LNCaP clone FGC (cell line): ENCODE measurements at regions not wholly inside any gene's neighbourhood (a gene's known extent, or its start where the extent isn't known, plus 50 kb on each side); places are given as distances from the start of the nearest gene placed in this dataset.
"Not testable (repeated sequence)": the region's sequence is repeated elsewhere in the genome, so short reads cannot be mapped to it uniquely, and the experiment has no call there.

Experiments used
- DNase-seq: peaks from one replicate; pipeline ENCODE4 v3.0.0-alpha.2; 2011; ENCODE audit warnings: low read depth
- H3K4me3 ChIP-seq: 2 replicates; pipeline ENCODE4 v1.5.1; 2011; ENCODE audit warnings: mild to moderate bottlenecking, low read depth, low read length, control low read depth
- CTCF ChIP-seq: IDR thresholded peaks from 2 replicates; pipeline ENCODE4 v1.5.1; 2012; ENCODE audit warnings: mild to moderate bottlenecking; ENCODE audit not compliant: control insufficient read depth, insufficient read depth; ENCODE audit errors: extremely low read depth

GRCh38 chr4:190118519-190118918, 54.2 kb downstream of the DBET start:
- not testable (repeated sequence) for H3K4me3 ChIP-seq, DNase-seq

- DNase-seq, H3K4me3 ChIP-seq: not testable (repeated sequence)
These were observed 54.1 kb upstream of the DUX4 start for GRCh38 chr4:190119474-190119873.

GRCh38 chr4:190120111-190120514, 53.5 kb upstream of the DUX4 start:
- TF ChIP-seq CTCF, result peak; percentile 14; the same call in 1 of the 2 replicates
- H3K4me3 ChIP-seq, DNase-seq: not testable (repeated sequence)

- H3K4me3 ChIP-seq, DNase-seq: not testable (repeated sequence)
These were observed 53.0 kb upstream of the DUX4 start for GRCh38 chr4:190120537-190121001.

- DNase-seq, H3K4me3 ChIP-seq: not testable (repeated sequence)
These were observed 52.4 kb upstream of the DUX4 start for GRCh38 chr4:190121076-190121671.

GRCh38 chr4:190121759-190122158, 51.8 kb upstream of the DUX4 start:
- no peak for TF ChIP-seq CTCF
- H3K4me3 ChIP-seq, result no peak overlapping the region
- no peak for DNase-seq

- H3K4me3 ChIP-seq, DNase-seq: not testable (repeated sequence)
These were observed 51.1 kb upstream of the DUX4 start for GRCh38 chr4:190122161-190123142.
